HG02840 (cell line): ENCODE measurements at regions not wholly inside any gene's neighbourhood (a gene's known extent, or its start where the extent isn't known, plus 50 kb on each side); places are given as distances from the start of the nearest gene placed in this dataset.

Source experiments
- ATAC-seq: cut with Tn5 transposase; IDR thresholded peaks from one replicate; pipeline ENCODE4 v1.9.1; 2021; ENCODE audit warnings: mild to moderate bottlenecking, moderate library complexity, moderate number of reproducible peaks; ENCODE audit not compliant: unreplicated experiment, low FRiP score

- peak; percentile 93 for ATAC-seq
These were observed 600.5 kb downstream of the USP25 start for GRCh38 chr21:16330082-16330907.

GRCh38 chr21:16330908-16331268, 601.1 kb downstream of the USP25 start:
- ATAC-seq = no peak

DNA sequence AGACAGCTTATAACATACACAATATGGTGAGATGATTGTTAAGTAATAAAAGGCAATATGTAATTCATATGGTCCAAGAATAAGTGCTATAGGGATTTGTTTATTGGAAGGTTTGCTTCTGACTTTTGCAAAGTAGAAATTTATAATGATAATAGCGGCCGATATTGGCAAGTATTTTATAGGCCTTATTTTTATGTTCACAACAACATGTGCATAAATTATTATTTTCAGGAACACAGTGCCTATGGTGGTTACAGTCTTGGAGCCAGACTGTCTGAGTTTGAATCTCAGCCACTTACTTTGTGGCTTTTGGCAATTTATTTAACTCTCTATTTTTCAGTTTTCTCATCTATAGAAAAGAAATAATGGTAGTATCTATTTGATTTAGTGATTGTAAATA, 607.5 kb downstream of the USP25 start:
- ATAC-seq = no peak

DNA sequence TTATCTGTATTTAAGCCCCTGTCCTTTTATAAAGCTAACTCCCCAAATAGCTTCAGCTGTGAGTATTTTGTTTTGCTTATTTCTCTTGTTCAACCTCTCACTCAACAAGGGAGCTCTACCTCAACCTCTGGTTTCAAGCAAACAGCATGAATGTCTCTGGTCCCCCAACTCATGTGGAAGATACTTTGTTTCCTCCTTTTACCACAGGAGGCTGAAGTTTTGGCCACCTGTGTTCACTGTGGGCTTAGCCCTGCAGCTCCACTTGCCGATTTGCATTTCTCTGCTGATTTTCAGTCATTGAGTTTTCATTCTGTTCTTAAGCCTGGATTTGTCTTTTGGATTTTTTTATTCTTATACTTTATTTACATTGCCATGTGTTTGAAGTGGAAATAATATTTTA, 613.1 kb downstream of the USP25 start:
- no peak for ATAC-seq

DNA sequence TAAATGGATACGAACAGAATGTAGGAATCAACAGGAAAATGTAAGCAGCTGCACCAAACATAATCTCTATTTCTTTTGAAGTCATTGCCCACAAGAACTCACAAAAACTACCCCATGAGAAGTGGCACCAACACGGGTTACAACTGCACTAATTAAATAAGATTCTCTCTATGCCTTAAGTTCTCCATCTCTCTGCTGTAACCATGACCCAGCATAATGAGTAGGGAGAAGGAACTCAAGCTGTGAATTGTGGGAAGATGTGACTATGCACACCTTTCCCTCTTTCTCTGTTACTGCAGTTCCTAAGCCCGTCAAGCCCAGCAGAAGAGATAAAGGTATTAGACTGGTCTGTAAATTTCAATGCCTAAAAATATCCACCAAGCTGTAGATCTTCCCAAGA, 614.0 kb downstream of the USP25 start:
- ATAC-seq = no peak

DNA sequence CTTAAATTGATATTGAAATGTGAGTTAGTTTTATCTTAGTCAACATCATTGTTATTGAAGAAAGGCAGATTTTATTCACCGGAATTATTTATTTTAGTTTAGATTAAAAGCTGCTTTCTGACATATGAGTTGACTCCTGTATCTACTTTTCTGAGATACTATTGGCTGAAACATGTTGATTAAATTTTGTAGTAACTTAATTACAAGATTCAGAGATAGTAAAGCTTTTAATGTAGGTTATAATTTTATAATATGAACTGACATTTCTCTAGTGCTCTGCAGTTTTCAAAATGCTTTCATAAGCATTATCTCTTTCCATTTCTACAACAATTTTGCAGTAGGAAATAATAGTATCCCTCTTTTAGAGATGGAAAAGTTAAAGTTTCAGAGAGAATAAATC, 616.0 kb downstream of the USP25 start:
- no peak for ATAC-seq

DNA sequence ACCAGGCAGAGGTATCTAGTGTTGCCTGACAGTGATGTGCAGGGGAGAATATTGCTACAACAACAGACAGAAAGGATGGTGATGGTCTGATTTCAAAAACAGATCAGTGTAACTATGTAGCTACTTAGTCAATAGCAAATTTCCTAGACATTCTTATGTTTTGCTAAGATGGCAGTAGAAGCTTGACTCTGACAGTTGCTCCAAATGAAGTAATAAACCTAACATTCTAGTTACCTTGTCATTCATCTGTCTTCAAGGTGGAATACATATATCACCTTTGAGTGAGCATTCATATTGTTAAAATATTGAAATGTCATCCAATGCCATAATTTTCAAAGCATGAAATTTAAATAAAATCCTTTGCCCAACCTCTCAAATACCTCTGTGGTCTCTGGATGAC, 617.4 kb downstream of the USP25 start:
- ATAC-seq = no peak

- no peak for ATAC-seq
These were observed 624.0 kb downstream of the USP25 start for GRCh38 chr21:16353764-16354163.

GRCh38 chr21:16357994-16358393, 628.2 kb downstream of the USP25 start:
- no peak for ATAC-seq

DNA sequence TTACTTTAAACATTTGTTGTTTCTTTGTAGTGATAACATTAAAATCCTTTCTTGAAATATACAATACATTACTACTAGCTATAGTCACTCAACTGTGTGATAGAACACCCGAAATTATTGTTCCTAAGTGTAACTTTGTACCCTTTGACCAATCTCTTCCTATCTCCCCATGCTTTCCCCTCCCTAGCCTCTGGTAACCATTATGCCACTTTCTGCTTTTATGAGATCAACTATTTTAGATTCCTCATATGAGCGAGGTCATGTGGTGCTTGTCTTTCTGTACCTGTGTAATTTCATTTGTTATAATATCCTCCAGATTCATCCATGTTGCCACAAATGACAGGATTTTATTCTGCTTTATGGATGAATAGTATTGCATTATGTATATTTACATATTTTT, 629.0 kb downstream of the USP25 start:
- no peak for ATAC-seq

DNA sequence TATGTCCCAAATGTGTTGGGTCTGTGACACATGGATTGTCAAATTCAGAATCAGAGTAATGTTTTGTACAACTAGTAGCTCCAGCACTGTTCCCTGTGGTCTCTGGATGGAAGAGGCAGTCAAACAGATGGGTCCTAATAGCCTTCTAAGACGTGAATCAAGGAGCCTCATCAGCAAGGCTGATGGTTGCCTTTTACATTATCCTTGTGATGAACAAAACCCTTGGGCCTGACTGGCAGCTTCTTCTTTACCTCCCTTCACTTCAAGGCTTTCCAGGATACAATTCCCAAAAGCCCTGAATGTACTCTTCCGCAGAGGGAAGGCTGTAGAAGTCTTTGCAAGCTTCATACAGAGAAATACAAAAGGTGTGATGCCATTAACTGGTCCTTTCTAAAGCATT, 633.3 kb downstream of the USP25 start:
- ATAC-seq = no peak

DNA sequence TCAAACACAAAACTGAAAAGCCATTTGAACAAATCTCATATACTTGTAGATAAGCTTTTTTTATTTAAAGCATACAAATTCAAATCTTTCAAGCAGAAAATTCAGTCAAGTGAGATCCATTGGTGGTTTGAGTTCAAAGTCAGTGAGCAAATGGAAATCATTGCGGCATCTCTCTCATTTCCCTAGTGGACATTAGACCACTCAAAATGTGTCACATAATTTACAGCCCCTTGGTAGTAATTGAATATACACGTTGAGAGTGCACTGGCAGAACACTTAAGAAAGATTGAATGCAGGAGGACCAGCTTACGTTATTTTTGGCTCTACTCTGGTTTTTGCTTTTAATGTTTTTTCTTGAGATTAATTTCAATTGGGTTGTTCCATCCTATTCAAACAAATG, 633.7 kb downstream of the USP25 start:
- no peak for ATAC-seq

DNA sequence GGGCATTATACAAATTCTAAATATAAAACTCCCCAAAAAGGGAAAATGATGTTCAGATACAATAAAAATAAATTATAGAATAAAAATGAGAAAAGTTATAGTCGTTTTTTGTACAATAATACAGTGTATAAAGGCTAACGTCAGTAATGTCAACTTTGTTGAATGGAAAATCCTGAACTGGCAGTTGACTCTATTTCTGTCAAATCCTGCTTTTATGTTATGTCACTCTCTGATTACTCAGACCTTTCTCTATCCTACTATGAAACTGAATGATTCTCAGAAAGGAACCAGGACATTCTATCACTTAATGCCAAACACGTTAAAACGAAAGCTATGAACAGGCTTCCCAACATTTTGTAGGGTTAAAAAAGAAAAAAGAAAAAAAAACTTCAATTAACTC, 636.4 kb downstream of the USP25 start:
- no peak for ATAC-seq

- no peak for ATAC-seq
These were observed 637.3 kb downstream of the USP25 start for GRCh38 chr21:16367079-16367478.

DNA sequence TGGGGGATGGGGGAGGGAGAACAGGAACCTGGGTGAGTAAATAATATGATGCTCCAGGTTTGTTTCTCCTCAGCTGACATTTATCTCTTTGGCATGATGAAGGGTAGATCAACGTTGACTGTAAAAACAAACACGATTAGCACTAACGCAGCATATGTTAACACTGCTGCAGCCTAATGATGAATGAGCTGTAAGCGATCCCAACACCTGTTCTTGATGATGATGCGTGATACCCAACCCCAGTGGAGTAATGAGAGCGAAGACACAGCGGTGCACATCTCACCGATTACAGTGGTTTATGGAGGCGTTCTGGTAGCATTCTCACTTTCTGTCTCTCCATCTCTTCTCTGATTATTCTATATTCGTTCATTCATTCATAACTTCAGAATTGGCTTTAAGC, 640.4 kb downstream of the USP25 start:
- no peak for ATAC-seq

DNA sequence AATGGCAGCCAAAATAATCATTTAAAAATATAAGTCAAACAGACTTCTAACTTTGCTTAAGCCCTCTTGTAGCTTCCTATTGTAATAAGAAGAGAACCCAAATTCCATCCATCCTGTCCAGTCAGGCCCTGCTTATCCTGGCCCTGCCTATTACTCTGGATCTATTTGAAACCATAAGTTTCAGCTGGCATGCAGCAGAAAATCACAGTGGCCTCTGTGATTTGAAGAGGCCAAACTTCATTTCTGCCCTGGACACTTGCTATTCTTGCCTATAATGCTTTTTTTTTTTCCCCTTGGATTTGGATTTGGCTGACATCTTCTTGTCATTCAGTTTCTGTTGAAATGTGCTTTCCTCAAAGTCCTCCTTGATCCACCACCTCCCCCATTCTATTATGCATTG, 642.8 kb downstream of the USP25 start:
- ATAC-seq = no peak

GRCh38 chr21:16376673-16377072, 646.9 kb downstream of the USP25 start:
- ATAC-seq = no peak

DNA sequence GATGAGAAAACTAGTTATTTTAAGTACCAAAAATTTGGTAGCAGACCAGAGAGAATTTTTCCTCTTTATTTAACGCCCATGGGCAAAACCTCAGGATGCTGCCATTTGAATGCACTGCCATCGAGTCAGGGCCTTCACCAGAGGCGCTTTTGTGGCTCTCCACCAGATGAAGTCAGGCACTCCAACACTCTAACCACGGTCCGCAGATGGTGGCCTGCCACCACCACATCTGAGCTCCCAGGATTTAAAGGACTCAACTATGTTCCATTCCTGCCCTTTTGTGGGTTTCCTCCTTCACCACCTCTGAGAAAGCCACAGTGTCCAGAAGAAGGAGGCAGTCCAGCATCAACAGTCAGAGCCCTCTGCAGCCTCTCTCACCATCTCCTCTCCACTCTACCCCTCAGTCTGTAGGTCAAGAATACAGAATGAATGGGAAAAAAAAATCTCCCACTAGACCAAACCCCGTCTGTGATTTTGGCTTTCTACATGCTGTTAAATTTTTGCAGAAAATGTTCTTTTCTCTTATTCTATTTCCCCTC, 647.4 kb downstream of the USP25 start:
- ATAC-seq = no peak

DNA sequence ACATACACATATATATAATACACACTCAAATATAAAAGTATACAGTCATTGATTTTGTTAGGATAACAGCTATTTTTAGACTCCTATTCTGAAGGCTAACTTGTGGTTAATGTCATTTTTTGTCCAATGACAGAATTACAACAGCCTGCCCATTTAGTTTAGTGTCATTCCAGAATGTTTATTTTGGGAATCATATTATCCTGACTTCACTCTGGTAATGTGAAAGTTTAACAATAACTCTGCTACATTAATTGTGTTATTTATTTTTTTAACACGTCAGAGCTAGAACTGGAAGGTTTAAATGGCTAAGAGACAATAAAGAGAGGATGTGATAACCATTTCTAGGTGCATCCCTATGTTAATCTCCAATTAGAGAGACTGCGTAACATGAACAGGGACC, 648.1 kb downstream of the USP25 start:
- ATAC-seq = no peak

DNA sequence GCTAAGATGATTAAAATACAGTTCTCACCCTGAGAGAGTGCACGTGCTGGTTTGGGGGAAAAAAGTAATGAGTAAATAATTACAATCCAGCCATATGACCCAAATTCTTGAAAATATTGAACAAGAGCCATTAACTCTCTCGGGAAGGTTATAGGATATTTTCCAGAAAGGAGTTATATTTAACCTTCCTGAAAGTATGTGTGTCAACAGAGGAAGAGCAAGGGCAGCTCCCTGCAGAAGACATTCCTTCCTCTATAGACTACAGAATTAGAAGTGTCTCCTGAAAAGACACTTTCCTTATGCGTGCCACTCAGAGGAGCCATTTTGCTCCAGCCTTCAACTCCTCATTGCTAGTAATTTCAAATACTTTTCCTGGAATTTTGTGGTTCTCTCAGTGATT, 648.7 kb downstream of the USP25 start:
- ATAC-seq = no peak

DNA sequence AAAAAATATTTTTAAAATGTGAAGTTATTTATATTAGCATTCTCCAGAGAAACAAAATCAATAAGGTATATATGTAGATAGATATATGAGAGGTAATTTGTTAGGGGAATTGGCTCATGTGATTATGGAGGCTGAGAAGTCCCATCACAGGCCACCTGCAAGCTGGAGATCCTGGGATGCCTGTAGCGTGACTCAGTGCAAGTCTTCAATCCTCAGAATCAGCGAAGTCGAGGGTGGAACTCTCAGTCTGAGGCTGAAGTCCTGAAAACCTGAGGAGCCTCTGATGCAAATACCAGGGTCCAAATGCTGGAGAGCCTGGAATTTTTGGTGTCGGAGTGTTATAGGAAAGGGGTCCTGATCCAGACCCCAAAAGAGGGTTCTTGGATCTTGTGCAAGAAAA, 658.5 kb downstream of the USP25 start:
- ATAC-seq = no peak

GRCh38 chr21:16388911-16389560, 659.3 kb downstream of the USP25 start:
- ATAC-seq = no peak
